Lower leg skin (tissue), 4 donors: ENCODE measurements at regions not wholly inside any gene's neighbourhood (a gene's known extent, or its start where the extent isn't known, plus 50 kb on each side); places are given as distances from the start of the nearest gene placed in this dataset.

ENCODE experiments used
- DNase-seq, 2 donors: peaks; one replicate each; pipeline ENCODE4 v3.0.0-alpha.2; 2019; ENCODE audit warnings: low spot score in 2 of 2
- H3K4me3 ChIP-seq: fragments of 200-600 bp; sonication (generic); 2 replicates; pipeline ENCODE4 v1.5.1; 2017; ENCODE audit warnings: mild to moderate bottlenecking, low read depth; ENCODE audit not compliant: poor library complexity, severe bottlenecking
- POLR2A ChIP-seq, 2 donors: fragments of 450-650 bp; IDR thresholded peaks; one replicate each; pipeline ENCODE4 v1.6.1; 2016 to 2017; ENCODE audit warnings: antibody characterized with exemption in 2 of 2, mild to moderate bottlenecking in 1 of 2, moderate library complexity in 1 of 2
- WGBS, 2 donors: methylation state at CpG; one replicate each; pipeline ENCODE4 v1.1.5; 2018; 5-methylcytosine and 5-hydroxymethylcytosine counted together
- intact Hi-C: fragments of 100-400 bp; cut with DNase I; formaldehyde crosslinking; loops from one replicate; pipeline ENCODE4 v1.15.0; 2023; ENCODE audit warnings: low total_unique reads
- TF ChIP-seq, protein P1 (sequence below), 3 donors: fragments of 450-650 bp; IDR thresholded peaks; one replicate each; pipeline ENCODE4 v1.5.1; 2016; ENCODE audit warnings: antibody characterized with exemption in 3 of 3, mild to moderate bottlenecking in 3 of 3, moderate library complexity in 2 of 3

- no peak overlapping the region for H3K4me3 ChIP-seq
- intact Hi-C loops: no loop called here
- 70 to 89% methylated on average over 1 of the region's 1 CpG for WGBS, 2 donors
- no peak for TF ChIP-seq POLR2A (IDR thresholded peaks at IDR 0.05)
- TF ChIP-seq, protein P1, sequence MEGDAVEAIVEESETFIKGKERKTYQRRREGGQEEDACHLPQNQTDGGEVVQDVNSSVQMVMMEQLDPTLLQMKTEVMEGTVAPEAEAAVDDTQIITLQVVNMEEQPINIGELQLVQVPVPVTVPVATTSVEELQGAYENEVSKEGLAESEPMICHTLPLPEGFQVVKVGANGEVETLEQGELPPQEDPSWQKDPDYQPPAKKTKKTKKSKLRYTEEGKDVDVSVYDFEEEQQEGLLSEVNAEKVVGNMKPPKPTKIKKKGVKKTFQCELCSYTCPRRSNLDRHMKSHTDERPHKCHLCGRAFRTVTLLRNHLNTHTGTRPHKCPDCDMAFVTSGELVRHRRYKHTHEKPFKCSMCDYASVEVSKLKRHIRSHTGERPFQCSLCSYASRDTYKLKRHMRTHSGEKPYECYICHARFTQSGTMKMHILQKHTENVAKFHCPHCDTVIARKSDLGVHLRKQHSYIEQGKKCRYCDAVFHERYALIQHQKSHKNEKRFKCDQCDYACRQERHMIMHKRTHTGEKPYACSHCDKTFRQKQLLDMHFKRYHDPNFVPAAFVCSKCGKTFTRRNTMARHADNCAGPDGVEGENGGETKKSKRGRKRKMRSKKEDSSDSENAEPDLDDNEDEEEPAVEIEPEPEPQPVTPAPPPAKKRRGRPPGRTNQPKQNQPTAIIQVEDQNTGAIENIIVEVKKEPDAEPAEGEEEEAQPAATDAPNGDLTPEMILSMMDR (IDR thresholded peaks at IDR 0.05): no peak
- no peak for DNase-seq
Measured at GRCh38 chr14:54189333-54189732, 207.5 kb upstream of the CDKN3 start.

GRCh38 chr14:54189748-54190354 lies 207.0 kb upstream of the CDKN3 start:
- 34 to 48% methylated on average over 4 of the region's 4 CpGs for WGBS, 2 donors
- intact Hi-C loops: no loop called here
- DNase-seq: no peak

DNA sequence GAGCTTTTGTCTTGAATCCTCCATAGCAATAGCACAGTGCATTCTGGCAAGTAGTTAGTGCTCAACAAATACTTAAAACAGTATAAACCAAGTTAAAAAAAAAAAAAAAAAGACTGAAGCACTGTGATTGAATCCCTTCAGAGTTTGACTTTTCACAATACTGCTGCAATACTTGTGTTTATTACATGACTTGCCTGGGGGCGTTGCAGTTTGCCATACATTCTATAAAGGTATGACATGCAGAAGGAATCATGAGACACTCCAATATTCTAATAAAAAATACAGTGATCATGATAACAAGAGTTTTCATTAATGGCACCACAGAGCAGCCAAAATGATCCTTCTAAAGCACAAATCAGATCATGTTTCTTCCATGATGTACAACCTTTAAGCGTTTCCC lies 205.0 kb upstream of the CDKN3 start:
- TF ChIP-seq POLR2A (IDR thresholded peaks at IDR 0.05): no peak
- TF ChIP-seq, protein P1 (IDR thresholded peaks at IDR 0.05): no peak
- intact Hi-C loops: no loop called here
- no peak overlapping the region for H3K4me3 ChIP-seq
- no peak for DNase-seq
- WGBS, 2 donors: 38 to 66% methylated on average over 2 of the region's 2 CpGs

More at GRCh38 chr14:54189748-54190354, 207.0 kb upstream of the CDKN3 start:
- no peak overlapping the region for H3K4me3 ChIP-seq
- TF ChIP-seq, protein P1 (IDR thresholded peaks at IDR 0.05): no peak
- TF ChIP-seq POLR2A (IDR thresholded peaks at IDR 0.05): no peak

DNA sequence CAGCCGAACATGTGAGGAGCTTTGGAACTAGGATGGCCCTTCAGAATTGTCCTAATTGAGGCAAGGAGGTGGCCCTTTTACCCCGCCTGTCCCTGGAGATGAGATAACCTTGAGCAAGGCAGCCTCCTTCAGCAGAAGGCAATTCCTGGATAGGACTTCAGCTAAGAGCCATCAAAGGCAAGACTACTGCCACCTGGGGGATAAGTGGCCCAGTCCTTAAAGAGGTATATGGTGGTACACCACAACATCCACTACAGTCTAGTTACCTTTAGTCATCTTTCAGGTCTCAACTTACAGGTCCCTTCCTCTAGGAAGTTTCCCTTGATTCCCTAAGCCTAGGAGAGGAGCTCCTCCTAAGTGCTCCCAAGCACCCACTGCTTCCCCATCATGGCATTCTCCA lies 204.2 kb upstream of the CDKN3 start:
- H3K4me3 ChIP-seq: no peak overlapping the region
- intact Hi-C loops: no loop called here
- DNase-seq: no peak
- no peak for TF ChIP-seq POLR2A (IDR thresholded peaks at IDR 0.05)
- TF ChIP-seq, protein P1 (IDR thresholded peaks at IDR 0.05): no peak
- WGBS, 2 donors: 64 to 72% methylated on average over 2 of the region's 2 CpGs

DNA sequence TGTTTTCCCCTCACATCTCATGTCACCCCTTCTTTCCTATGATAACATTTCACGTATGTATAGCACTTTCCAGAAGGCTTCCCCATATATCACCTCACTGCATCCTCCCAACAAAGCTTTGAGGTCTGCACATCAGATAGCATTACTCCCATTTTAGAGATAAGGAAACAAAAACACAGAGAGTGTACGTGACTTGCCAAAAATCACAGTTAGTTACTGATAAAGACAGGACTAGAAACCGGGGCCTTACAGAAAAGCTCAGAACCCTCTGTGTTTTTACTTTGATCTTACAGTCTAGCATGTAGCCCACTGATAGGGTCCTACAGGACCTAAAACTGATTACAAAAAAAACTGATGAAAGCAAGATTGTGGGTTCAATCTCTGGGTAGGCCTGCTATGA lies 202.9 kb upstream of the CDKN3 start:
- DNase-seq: no peak
- H3K4me3 ChIP-seq: no peak overlapping the region
- intact Hi-C loops: no loop called here
- TF ChIP-seq, protein P1 (IDR thresholded peaks at IDR 0.05): no peak
- TF ChIP-seq POLR2A (IDR thresholded peaks at IDR 0.05): no peak
- 57 to 75% methylated on average over 3 of the region's 3 CpGs for WGBS, 2 donors

DNA sequence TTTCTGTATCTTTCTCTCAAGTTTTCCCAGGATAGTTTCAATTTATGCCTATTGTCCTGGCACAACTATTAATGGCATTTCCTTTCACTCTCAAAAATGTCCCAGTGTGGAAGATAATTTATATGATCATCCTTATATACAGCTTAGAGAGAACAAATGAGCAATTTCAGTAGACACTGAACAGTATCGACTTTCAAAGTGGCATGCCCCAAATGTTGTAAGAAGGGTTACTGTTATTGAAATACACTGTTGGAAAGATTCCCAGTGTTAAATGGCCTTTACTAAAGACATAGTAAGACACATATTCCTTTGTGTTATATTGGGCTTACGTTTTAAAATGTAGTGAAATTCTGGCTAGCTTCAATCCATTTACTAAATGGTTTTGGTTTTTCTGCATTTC lies 202.3 kb upstream of the CDKN3 start:
- no peak overlapping the region for H3K4me3 ChIP-seq
- TF ChIP-seq, protein P1 (IDR thresholded peaks at IDR 0.05): no peak
- no peak for TF ChIP-seq POLR2A (IDR thresholded peaks at IDR 0.05)
- DNase-seq: no peak
- WGBS, 2 donors: 64 to 74% methylated on average over 2 of the region's 2 CpGs
- intact Hi-C loops: no loop called here
